Kidney (tissue), 13 donors: ENCODE measurements at regions not wholly inside any gene's neighbourhood (a gene's known extent, or its start where the extent isn't known, plus 50 kb on each side); places are given as distances from the start of the nearest gene placed in this dataset.

Experiments
- DNase-seq, 5 donors: peaks; one replicate each; pipeline ENCODE4 v3.0.0-alpha.2; 2013 to 2020
- FAIRE-seq: peaks from 2 replicates; lab custom pipeline; 2012; peaks lifted over from hg19 to GRCh38; lab: Jason Lieb, UNC
- H3K27ac ChIP-seq, 2 donors: one replicate each; pipeline ENCODE4 v1.7.0; 2013; ENCODE audit warnings: low read depth in 2 of 2, low read length in 2 of 2, inconsistent platforms in 1 of 2
- H3K27me3 ChIP-seq: one replicate; pipeline ENCODE4 v1.7.1; 2013; ENCODE audit warnings: low read length, inconsistent platforms; ENCODE audit not compliant: control insufficient read depth, insufficient read depth
- H3K36me3 ChIP-seq, 3 donors: one replicate each; pipeline versions ENCODE4 v1.7.0 to v1.7.1; 2013; ENCODE audit warnings: low read length in 3 of 3, control low read depth in 1 of 3, inconsistent platforms in 1 of 3; ENCODE audit not compliant: insufficient read depth in 3 of 3, control insufficient read depth in 2 of 3
- H3K4me1 ChIP-seq, 3 donors: one replicate each; pipeline versions ENCODE4 v1.7.0 to v1.7.1; 2013; ENCODE audit warnings: low read length in 3 of 3, inconsistent platforms in 1 of 3, low read depth in 1 of 3; ENCODE audit not compliant: control insufficient read depth in 2 of 3, insufficient read depth in 2 of 3
- H3K4me3 ChIP-seq, 3 donors: one replicate each; pipeline versions ENCODE4 v1.7.0 to v1.8.1; 2013; ENCODE audit warnings: low read length in 3 of 3, control low read depth in 1 of 3, inconsistent platforms in 1 of 3
- H3K9ac ChIP-seq, 3 donors: one replicate each; pipeline versions ENCODE4 v1.7.0 to v1.7.1; 2013; ENCODE audit warnings: low read length in 3 of 3, control low read depth in 1 of 3, inconsistent platforms in 1 of 3
- H3K9me3 ChIP-seq, 3 donors: one replicate each; pipeline versions ENCODE4 v1.7.0 to v1.7.1; 2013; ENCODE audit warnings: low read length in 3 of 3, control low read depth in 1 of 3, inconsistent platforms in 1 of 3; ENCODE audit not compliant: control insufficient read depth in 2 of 3, insufficient read depth in 1 of 3
- CTCF ChIP-seq: IDR thresholded peaks from 3 replicates; pipeline ENCODE4 v1.5.1; 2012; ENCODE audit warnings: mild to moderate bottlenecking, moderate library complexity, borderline replicate concordance; ENCODE audit not compliant: insufficient read depth; ENCODE audit errors: extremely low read depth
- intact Hi-C: fragments of 100-400 bp; cut with DNase I; formaldehyde crosslinking; loops from one replicate; pipeline ENCODE4 v1.11.1; 2022
- donor health status: control.
- donor health status: control.
- donor health status: control.
- donor health status: control.
- donor health status: control.
- donor health status: DM: yes; HTN: yes; CAD: no.
- donor health status: Normal renal cell carcinoma (clear cell type).

GRCh38 chr5:13551645-13552044, 392.8 kb downstream of the DNAH5 start:
- H3K4me1 ChIP-seq: no peaks in the 10 kb centered on the region

GRCh38 chr5:13540168-13540750, 404.2 kb downstream of the DNAH5 start:
- no peak for FAIRE-seq
- TF ChIP-seq CTCF: no peak
- intact Hi-C loops: no loop called here

More at GRCh38 chr5:13551645-13552044, 392.8 kb downstream of the DNAH5 start:
- Histone ChIP-seq H3K36me3 (no peaks in the 10 kb centered on the region), H3K9me3 (no peaks in the 10 kb centered on the region), H3K4me3 (no peak overlapping the region), H3K27ac (no peak overlapping the region), H3K9ac (no peak overlapping the region), H3K27me3 (no peaks in the 10 kb centered on the region)
- intact Hi-C loops: no loop called here
- DNase-seq (no peak), FAIRE-seq (no peak)
- TF ChIP-seq CTCF: no peak

GRCh38 chr5:13536933-13537332, 407.6 kb downstream of the DNAH5 start:
- TF ChIP-seq CTCF: no peak
- Histone ChIP-seq H3K9ac (no peak overlapping the region), H3K36me3 (no peaks in the 10 kb centered on the region), H3K9me3 (no peaks in the 10 kb centered on the region), H3K4me3 (no peak overlapping the region), H3K27ac (no peak overlapping the region), H3K4me1 (no peaks in the 10 kb centered on the region), H3K27me3 (no peaks in the 10 kb centered on the region)
- intact Hi-C loops: no loop called here
- DNase-seq: no peak
- FAIRE-seq: no peak

More at GRCh38 chr5:13540168-13540750, 404.2 kb downstream of the DNAH5 start:
- Histone ChIP-seq H3K36me3 (no peaks in the 10 kb centered on the region), H3K9ac (no peak overlapping the region), H3K27me3 (no peaks in the 10 kb centered on the region), H3K9me3 (peaks cover 0 to 6% (median 0%) of the 10 kb centered on the region in 3 donors), H3K4me3 (no peak overlapping the region), H3K27ac (no peak overlapping the region), H3K4me1 (no peaks in the 10 kb centered on the region)
- no peak for DNase-seq

GRCh38 chr5:13533833-13534232, 410.7 kb downstream of the DNAH5 start:
- no peak for TF ChIP-seq CTCF
- Histone ChIP-seq H3K4me3 (no peak overlapping the region), H3K4me1 (no peaks in the 10 kb centered on the region), H3K9ac (no peak overlapping the region), H3K27me3 (no peaks in the 10 kb centered on the region), H3K27ac (no peak overlapping the region), H3K9me3 (no peaks in the 10 kb centered on the region), H3K36me3 (no peaks in the 10 kb centered on the region)
- no peak for FAIRE-seq
- DNase-seq: no peak
- intact Hi-C loops: no loop called here
